ENCODE measurements at regions not wholly inside any gene's neighbourhood (a gene's known extent, or its start where the extent isn't known, plus 50 kb on each side); places are given as distances from the start of the nearest gene placed in this dataset.

- no peak for TF ChIP-seq CTCF (IDR thresholded peaks at IDR 0.05; ENCODE audit: control extremely low read depth, extremely low read depth)
- no peak overlapping the region for H3K27ac ChIP-seq (ENCODE audit: low read depth in 1 of 2, low read length in 1 of 2)
- no peaks in the 10 kb centered on the region for H3K27me3 ChIP-seq (ENCODE audit: control insufficient read depth in 3 of 3, insufficient read depth in 3 of 3, low read length in 2 of 3)
- no peaks in the 10 kb centered on the region for H3K36me3 ChIP-seq (ENCODE audit: control insufficient read depth in 4 of 4, insufficient read depth in 4 of 4, low read length in 4 of 4)
- peaks cover 0 to 4% (median 1%) of the 10 kb centered on the region in 4 donors for H3K9me3 ChIP-seq (ENCODE audit: control insufficient read depth in 4 of 4, insufficient read depth in 3 of 4, low read length in 3 of 4)
- H3K4me3 ChIP-seq: no peak overlapping the region
- DNase-seq (peak; percentile 43 to 58 (median 57)), ATAC-seq (ENCODE audit: insufficient read depth, low FRiP score) (no peak)
- H3K4me1 ChIP-seq (ENCODE audit: control insufficient read depth in 5 of 5, insufficient read depth in 5 of 5, low read length in 5 of 5): peaks cover 0 to 9% (median 2%) of the 10 kb centered on the region in 5 donors
- 7 to 10% methylated on average over 33 of the region's 33 CpGs for WGBS, 2 donors
- H3K9ac ChIP-seq (ENCODE audit: insufficient read depth in 1 of 2, low read length in 2 of 2): no peak overlapping the region
Observed at GRCh38 chr14:97458661-97459579, 661.7 kb downstream of the VRK1 start.

DNA sequence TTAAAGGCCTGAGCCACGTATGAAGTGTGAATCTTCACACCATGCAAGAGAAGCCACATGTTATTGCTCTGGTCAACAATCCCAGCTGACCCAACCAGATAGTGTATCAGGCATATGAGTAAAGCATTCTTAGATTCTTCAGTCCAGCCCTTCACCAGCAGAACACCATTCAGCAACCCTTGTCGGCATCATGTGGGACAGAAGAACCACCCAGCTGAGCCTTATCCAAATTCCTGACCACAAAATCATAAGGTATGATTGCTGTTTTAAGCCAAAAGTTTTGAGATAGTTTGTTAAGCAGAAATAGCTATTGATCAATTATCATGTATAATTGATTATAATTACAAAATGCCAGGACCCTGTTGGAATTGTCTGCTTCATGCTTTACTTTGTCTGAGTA, 664.9 kb downstream of the VRK1 start:
- TF ChIP-seq CTCF (IDR thresholded peaks at IDR 0.05; ENCODE audit: control extremely low read depth, extremely low read depth): no peak
- WGBS, 2 donors: 66 to 75% methylated on average over 2 of the region's 2 CpGs
- Histone ChIP-seq H3K4me3 (no peak overlapping the region), H3K27ac (ENCODE audit: low read depth in 1 of 2, low read length in 1 of 2) (no peak overlapping the region), H3K4me1 (ENCODE audit: control insufficient read depth in 5 of 5, insufficient read depth in 5 of 5, low read length in 5 of 5) (peaks cover 0 to 9% (median 2%) of the 10 kb centered on the region in 5 donors), H3K9me3 (ENCODE audit: control insufficient read depth in 4 of 4, insufficient read depth in 3 of 4, low read length in 3 of 4) (peaks cover 0 to 2% (median 1%) of the 10 kb centered on the region in 4 donors), H3K9ac (ENCODE audit: insufficient read depth in 1 of 2, low read length in 2 of 2) (no peak overlapping the region), H3K36me3 (ENCODE audit: control insufficient read depth in 4 of 4, insufficient read depth in 4 of 4, low read length in 4 of 4) (no peaks in the 10 kb centered on the region), H3K27me3 (ENCODE audit: control insufficient read depth in 3 of 3, insufficient read depth in 3 of 3, low read length in 2 of 3) (no peaks in the 10 kb centered on the region)
- ATAC-seq (ENCODE audit: insufficient read depth, low FRiP score): no peak
- no peak for DNase-seq

- 65 to 78% methylated on average over 6 of the region's 6 CpGs for whole genome bisulfite sequencing, 2 donors
- no peak overlapping the region for H3K27ac ChIP-seq (ENCODE audit: low read depth in 1 of 2, low read length in 1 of 2)
- peaks cover 0 to 2% (median 0%) of the 10 kb centered on the region in 3 donors for H3K27me3 ChIP-seq (ENCODE audit: control insufficient read depth in 3 of 3, insufficient read depth in 3 of 3, low read length in 2 of 3)
- H3K36me3 ChIP-seq (ENCODE audit: control insufficient read depth in 4 of 4, insufficient read depth in 4 of 4, low read length in 4 of 4): no peaks in the 10 kb centered on the region
- no peak for TF ChIP-seq CTCF (IDR thresholded peaks at IDR 0.05; ENCODE audit: control extremely low read depth, extremely low read depth)
- H3K9ac ChIP-seq (ENCODE audit: insufficient read depth in 1 of 2, low read length in 2 of 2): no peak overlapping the region
- H3K9me3 ChIP-seq (ENCODE audit: control insufficient read depth in 4 of 4, insufficient read depth in 3 of 4, low read length in 3 of 4): peaks cover 0 to 5% (median 0%) of the 10 kb centered on the region in 4 donors
- no peaks in the 10 kb centered on the region for H3K4me1 ChIP-seq (ENCODE audit: control insufficient read depth in 5 of 5, insufficient read depth in 5 of 5, low read length in 5 of 5)
- no peak overlapping the region for H3K4me3 ChIP-seq
- DNase-seq: no peak
- no peak for ATAC-seq (ENCODE audit: insufficient read depth, low FRiP score)
Observed at GRCh38 chr14:97468220-97468619, 671.0 kb downstream of the VRK1 start.

Data from lung (tissue), 11 donors.